ENCODE measurements at regions not wholly inside any gene's neighbourhood (a gene's known extent, or its start where the extent isn't known, plus 50 kb on each side); places are given as distances from the start of the nearest gene placed in this dataset.
"Not testable (repeated sequence)": the region's sequence is repeated elsewhere in the genome, so short reads cannot be mapped to it uniquely, and the experiment has no call there.

DNA sequence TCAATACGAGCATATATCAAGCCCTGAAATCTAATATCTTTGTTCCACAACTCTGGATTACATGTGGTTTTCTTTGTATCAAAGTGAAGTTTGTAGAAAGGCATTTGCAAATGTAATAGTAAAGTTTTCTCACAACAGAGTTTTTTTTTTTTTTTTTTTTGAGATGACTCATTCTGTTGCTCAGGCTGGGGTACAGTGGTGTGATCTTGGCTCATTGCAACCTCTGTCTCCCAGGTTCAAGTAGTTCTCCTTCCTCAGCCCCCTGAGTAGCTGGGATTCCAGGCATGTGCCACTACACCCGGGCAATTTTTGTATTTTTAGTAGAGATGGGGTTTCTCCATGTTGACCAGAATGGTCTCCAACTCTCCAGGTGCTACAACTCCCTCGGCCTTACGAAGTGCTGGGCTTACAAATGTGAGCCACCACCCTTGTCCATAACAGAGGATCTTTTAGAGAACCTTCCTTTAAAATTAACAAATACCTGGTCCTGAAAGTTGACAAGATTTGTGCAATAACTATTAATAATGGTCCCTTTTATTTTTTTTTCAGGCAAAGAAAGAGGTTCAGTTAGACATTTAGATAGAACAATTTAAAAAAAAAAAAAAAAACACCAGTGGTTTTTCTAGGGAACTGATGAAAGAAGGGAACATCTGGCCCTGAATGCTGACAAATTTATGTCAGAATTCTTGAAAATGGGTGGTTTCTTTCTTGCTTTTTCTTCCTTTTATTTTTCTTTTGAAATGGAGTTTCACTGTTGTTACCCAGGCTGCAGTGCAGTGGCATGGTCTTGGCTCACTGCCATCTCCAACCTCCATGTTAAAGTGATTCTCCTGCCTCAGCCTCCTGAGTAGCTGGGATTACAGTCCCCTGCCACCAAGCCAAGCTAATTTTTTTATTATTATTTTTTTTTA, 278.5 kb downstream of the RPS4Y2 start:
- H3K9me3 ChIP-seq (ENCODE audit: insufficient read depth, low read depth, low read length), result peaks cover 31% of the 10 kb centered on the region; the same call in 1 of the 2 replicates
- H3K4me1 ChIP-seq (ENCODE audit: insufficient read depth, low read length), result no peaks in the 10 kb centered on the region
- H3K4me3 ChIP-seq (ENCODE audit: low read length), result no peak overlapping the region
- H3K27ac ChIP-seq (ENCODE audit: low read depth, low read length), result no peak overlapping the region
- 73% methylated on average over 2 of the region's 4 CpGs for WGBS
- no peaks in the 10 kb centered on the region for H3K27me3 ChIP-seq (ENCODE audit: insufficient read depth, low read length)
- H3K9ac ChIP-seq (ENCODE audit: low read depth, low read length), result no peak overlapping the region
- no peaks in the 10 kb centered on the region for H3K36me3 ChIP-seq (ENCODE audit: insufficient read depth, low read length)

DNA sequence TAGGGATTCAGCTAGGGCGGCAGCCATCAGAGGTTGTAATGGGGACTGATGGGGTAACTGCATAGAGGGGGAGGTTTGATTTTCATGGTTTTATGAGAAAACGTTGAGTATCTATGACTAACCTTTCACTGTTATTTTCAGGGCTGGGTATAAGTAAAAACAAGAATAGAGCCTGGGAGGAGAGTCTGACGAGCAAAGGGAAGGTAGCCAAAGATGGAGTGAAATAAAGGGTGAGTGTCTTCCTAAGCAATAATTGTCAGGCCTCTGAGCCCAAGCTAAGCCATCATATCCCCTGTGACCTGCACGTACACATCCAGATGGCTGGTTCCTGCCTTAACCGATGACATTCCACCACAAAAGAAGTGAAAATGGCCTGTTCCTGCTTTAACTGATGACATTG, 281.5 kb downstream of the RPS4Y2 start:
- peaks cover 20% of the 10 kb centered on the region; the same call in 1 of the 2 replicates for H3K9me3 ChIP-seq (ENCODE audit: insufficient read depth, low read depth, low read length)
- H3K4me3 ChIP-seq (ENCODE audit: low read length); H3K36me3 ChIP-seq (ENCODE audit: insufficient read depth, low read length); H3K27ac ChIP-seq (ENCODE audit: low read depth, low read length); H3K9ac ChIP-seq (ENCODE audit: low read depth, low read length); H3K4me1 ChIP-seq (ENCODE audit: insufficient read depth, low read length); H3K27me3 ChIP-seq (ENCODE audit: insufficient read depth, low read length): not testable (repeated sequence)
- 73% methylated on average over 5 of the region's 5 CpGs for WGBS

DNA sequence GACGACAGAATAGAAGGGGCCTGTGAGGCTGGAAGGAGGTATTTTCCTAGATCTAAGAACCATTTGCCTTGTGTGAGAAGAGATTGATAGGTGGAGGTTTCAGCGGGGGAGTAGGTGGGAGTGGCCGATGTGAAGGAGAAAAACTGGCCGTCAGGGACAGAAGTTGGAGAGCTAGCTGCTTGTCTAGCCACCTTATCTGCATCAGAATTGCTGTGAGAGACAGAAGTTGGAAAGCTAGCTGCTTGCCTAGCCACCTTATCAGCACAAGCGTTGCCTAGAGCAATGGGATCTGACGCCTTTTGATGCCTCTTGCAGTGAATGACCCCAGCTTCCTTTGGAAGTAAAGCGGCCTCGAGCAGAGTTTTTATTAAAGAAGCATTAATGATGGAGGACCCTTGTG, 283.9 kb downstream of the RPS4Y2 start:
- no peak overlapping the region for H3K9ac ChIP-seq (ENCODE audit: low read depth, low read length)
- H3K36me3 ChIP-seq (ENCODE audit: insufficient read depth, low read length), result no peaks in the 10 kb centered on the region
- H3K27me3 ChIP-seq (ENCODE audit: insufficient read depth, low read length), result no peaks in the 10 kb centered on the region
- no peaks in the 10 kb centered on the region for H3K4me1 ChIP-seq (ENCODE audit: insufficient read depth, low read length)
- peaks cover 15% of the 10 kb centered on the region; the same call in 1 of the 2 replicates for H3K9me3 ChIP-seq (ENCODE audit: insufficient read depth, low read depth, low read length)
- no peak overlapping the region for H3K4me3 ChIP-seq (ENCODE audit: low read length)
- no peak overlapping the region for H3K27ac ChIP-seq (ENCODE audit: low read depth, low read length)
- 98% methylated on average over 8 of the region's 8 CpGs for WGBS

DNA sequence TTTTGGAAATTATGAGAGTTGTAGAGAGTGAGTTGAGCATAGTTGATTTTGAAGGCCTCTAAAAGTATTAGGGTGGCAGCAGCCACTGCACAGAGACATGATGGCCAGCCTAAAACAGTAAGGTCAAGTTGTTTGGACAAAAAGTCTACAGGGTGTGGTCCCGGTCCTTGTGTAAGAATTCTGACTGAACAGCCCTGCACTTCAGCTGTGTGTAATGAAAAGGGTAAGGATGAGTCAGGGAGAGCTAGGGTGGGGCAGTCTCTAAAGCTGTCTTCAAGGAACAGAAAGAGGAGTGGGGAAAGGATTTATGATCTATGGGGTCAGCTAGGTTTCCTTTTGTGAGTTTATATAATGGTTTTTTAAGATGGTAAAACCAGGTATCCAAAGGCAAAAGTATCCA, 284.8 kb downstream of the RPS4Y2 start:
- not testable (repeated sequence) for H3K27me3 ChIP-seq (ENCODE audit: insufficient read depth, low read length); H3K4me3 ChIP-seq (ENCODE audit: low read length); H3K27ac ChIP-seq (ENCODE audit: low read depth, low read length); H3K4me1 ChIP-seq (ENCODE audit: insufficient read depth, low read length); H3K9ac ChIP-seq (ENCODE audit: low read depth, low read length); H3K36me3 ChIP-seq (ENCODE audit: insufficient read depth, low read length)
- peaks cover 11% of the 10 kb centered on the region; the same call in 1 of the 2 replicates for H3K9me3 ChIP-seq (ENCODE audit: insufficient read depth, low read depth, low read length)
- WGBS, result 89% methylated on average over 1 of the region's 1 CpG

DNA sequence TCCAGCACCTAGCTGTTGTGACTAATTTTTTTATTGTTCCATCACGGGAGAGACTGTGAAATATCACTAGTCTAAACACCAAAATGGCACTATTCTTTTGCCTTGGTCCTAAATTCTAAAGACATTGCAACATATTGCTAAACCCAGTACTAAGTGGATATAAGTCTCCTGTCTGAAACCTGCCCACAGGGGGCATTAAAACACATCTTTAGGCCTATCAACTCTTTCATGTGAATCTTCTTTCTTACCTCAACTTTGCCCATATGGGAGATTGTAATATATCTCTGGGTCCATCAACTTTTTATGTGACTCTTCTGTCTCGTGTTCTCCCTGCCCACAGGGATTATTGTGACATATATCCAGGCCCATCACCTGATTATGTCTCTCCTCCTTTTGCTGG, 317.2 kb downstream of the RPS4Y2 start:
- H3K4me1 ChIP-seq (ENCODE audit: insufficient read depth, low read length), result no peaks in the 10 kb centered on the region
- 67% methylated on average over 2 of the region's 2 CpGs for WGBS
- no peak overlapping the region for H3K27ac ChIP-seq (ENCODE audit: low read depth, low read length)
- H3K9ac ChIP-seq (ENCODE audit: low read depth, low read length), result no peak overlapping the region
- H3K36me3 ChIP-seq (ENCODE audit: insufficient read depth, low read length), result no peaks in the 10 kb centered on the region
- H3K9me3 ChIP-seq (ENCODE audit: insufficient read depth, low read depth, low read length), result peaks cover 43% of the 10 kb centered on the region; the same call in 1 of the 2 replicates
- H3K4me3 ChIP-seq (ENCODE audit: low read length), result no peak overlapping the region
- H3K27me3 ChIP-seq (ENCODE audit: insufficient read depth, low read length), result no peaks in the 10 kb centered on the region

DNA sequence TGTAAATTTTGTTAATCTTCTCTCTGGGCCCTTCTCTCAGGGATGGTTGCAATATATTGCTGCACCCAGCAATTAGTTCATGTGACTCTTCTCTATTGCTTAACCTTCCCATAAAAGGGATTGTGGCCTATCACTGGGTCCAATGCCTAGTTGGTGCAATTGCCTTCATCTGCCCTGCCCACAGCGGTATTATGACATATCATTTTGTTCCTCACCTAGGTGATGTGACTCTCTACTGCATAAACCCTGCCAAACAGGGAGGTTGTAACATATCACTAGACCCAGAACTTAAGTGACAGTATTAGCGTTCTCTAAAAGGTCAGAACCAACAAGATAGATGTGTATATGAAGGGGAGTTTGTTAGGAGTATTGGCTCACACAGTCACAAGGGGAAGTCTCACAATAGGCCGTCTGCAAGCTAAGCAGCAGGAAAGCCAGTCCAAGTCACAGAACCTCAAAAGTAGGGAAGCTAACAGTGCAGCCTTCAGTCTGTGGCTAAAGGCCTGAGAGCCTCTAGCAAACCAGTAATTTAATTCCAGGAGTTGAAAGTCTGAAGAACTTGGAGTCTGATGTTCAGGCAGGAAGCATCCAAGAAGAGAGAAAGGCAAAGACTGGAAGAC, 317.8 kb downstream of the RPS4Y2 start:
- no peak overlapping the region for H3K4me3 ChIP-seq (ENCODE audit: low read length)
- no peaks in the 10 kb centered on the region for H3K36me3 ChIP-seq (ENCODE audit: insufficient read depth, low read length)
- H3K9me3 ChIP-seq (ENCODE audit: insufficient read depth, low read depth, low read length), result peaks cover 46% of the 10 kb centered on the region; the same call in 1 of the 2 replicates
- H3K4me1 ChIP-seq (ENCODE audit: insufficient read depth, low read length), result no peaks in the 10 kb centered on the region
- no peaks in the 10 kb centered on the region for H3K27me3 ChIP-seq (ENCODE audit: insufficient read depth, low read length)
- no peak overlapping the region for H3K27ac ChIP-seq (ENCODE audit: low read depth, low read length)
- H3K9ac ChIP-seq (ENCODE audit: low read depth, low read length), result no peak overlapping the region
- 65% methylated on average over 3 of the region's 3 CpGs for WGBS

DNA sequence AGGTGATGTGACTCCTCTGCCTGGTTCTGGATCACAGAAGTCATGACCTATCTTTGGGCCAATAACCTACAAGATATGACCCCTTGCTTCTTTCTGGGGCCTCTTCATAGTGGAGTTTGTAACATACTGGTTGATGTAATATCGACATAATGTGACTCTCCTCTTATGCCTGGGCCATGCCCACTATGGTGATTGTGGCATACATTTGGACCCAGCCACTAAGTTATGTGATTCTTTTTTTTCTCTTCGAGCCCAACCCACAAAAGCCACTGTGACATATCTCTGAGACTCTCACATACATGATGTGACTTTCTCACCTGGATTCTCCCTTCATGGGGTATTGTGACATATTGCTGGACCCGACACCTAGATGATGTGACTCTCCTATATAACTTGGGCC, 319.8 kb downstream of the RPS4Y2 start:
- Histone ChIP-seq H3K9me3 (ENCODE audit: insufficient read depth, low read depth, low read length) (peaks cover 57% of the 10 kb centered on the region), H3K9ac (ENCODE audit: low read depth, low read length) (no peak overlapping the region), H3K4me3 (ENCODE audit: low read length) (no peak overlapping the region), H3K27ac (ENCODE audit: low read depth, low read length) (no peak overlapping the region), H3K4me1 (ENCODE audit: insufficient read depth, low read length) (no peaks in the 10 kb centered on the region), H3K27me3 (ENCODE audit: insufficient read depth, low read length) (no peaks in the 10 kb centered on the region), H3K36me3 (ENCODE audit: insufficient read depth, low read length) (no peaks in the 10 kb centered on the region)
- 55% methylated on average over 2 of the region's 3 CpGs for WGBS

DNA sequence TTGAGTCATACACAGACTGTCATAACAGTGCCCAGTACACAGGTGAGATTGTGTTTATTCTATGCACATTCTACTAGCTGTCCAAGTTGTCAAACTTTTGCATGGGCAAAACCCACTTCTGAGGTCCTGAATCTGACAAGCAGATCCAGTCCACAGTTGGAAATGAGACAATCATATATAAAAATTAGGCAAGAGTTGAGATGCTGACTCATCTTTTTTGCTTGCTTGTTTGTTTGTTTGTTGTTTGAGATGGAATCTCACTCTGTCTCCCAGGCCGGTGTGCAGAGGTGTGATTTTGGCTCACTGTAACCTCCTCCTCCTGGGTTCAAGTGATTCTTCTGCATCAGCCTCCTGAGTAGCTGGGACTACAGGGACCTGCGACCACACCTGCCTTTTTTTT, 323.8 kb downstream of the RPS4Y2 start:
- no peak overlapping the region for H3K9ac ChIP-seq (ENCODE audit: low read depth, low read length)
- no peaks in the 10 kb centered on the region for H3K36me3 ChIP-seq (ENCODE audit: insufficient read depth, low read length)
- H3K27ac ChIP-seq (ENCODE audit: low read depth, low read length), result no peak overlapping the region
- H3K4me1 ChIP-seq (ENCODE audit: insufficient read depth, low read length), result no peaks in the 10 kb centered on the region
- WGBS, result 89% methylated on average over 1 of the region's 2 CpGs
- no peaks in the 10 kb centered on the region for H3K27me3 ChIP-seq (ENCODE audit: insufficient read depth, low read length)
- H3K4me3 ChIP-seq (ENCODE audit: low read length), result no peak overlapping the region
- peaks cover 57% of the 10 kb centered on the region for H3K9me3 ChIP-seq (ENCODE audit: insufficient read depth, low read depth, low read length)

DNA sequence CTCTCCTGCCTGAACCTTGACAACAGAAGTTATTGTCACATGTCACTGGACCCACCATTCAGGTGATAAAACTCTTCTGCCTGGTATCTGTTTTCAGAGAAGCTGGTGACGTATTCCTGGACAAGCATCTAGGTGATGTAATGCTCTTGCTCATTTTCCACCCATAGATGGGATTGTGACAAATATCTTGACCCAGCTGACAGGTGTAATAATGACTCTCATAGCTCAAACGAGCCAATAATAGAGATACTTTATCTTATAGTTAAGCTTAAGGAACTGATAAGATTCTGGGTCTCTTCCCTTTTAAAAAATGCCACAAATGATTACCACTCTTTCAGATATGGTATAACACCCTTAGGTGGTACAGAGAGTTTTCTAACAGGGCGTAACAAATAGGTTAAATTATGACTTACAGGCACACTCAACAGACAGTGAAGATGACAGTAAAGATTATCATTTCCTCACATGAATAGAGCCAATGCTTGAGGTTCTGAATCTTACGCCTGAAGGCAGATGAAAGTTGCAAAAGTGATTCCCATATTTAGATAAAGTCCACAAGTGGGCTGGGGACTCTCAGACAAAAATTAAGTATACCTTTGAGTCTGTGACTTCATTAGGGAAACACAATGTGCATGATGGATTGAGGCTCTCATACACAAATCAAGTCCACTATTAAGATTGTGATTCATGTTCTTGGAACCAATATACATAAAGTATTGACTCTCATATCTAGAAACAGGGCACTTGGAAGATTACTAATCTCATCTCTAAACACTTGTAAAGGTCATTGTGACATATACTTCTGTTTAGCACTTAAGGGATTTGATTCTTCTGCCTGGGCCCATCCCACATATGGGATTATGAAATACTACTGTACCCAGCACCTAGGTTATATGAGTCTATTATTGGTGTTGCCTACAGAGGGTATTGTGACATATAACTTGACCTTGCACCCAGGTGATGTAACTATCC, 326.0 kb downstream of the RPS4Y2 start:
- Histone ChIP-seq H3K27me3 (ENCODE audit: insufficient read depth, low read length) (no peaks in the 10 kb centered on the region), H3K36me3 (ENCODE audit: insufficient read depth, low read length) (no peaks in the 10 kb centered on the region), H3K27ac (ENCODE audit: low read depth, low read length) (no peak overlapping the region), H3K9ac (ENCODE audit: low read depth, low read length) (no peak overlapping the region), H3K9me3 (ENCODE audit: insufficient read depth, low read depth, low read length) (peaks cover 53% of the 10 kb centered on the region), H3K4me3 (ENCODE audit: low read length) (no peak overlapping the region), H3K4me1 (ENCODE audit: insufficient read depth, low read length) (no peaks in the 10 kb centered on the region)
- WGBS, result 33% methylated on average over 1 of the region's 4 CpGs

DNA sequence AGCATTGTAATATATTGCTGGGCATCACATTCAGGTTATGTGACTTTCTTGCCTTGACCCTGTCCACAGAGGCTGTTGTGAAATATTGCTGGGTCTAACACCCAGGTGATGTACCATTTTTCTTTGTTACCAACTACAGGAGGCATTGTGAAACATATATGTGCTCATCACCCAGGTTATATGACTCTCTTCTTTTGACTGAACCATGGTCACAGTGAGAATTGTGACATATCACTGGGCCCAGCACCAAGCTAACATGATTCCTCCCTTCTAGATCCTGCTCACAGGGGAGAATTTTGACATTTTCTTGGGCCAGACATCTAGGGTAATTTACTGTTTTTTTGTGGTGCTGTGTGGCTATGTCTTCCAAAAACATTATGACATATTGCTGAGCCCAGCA, 326.7 kb downstream of the RPS4Y2 start:
- H3K9ac ChIP-seq (ENCODE audit: low read depth, low read length), result no peak overlapping the region
- H3K4me3 ChIP-seq (ENCODE audit: low read length), result no peak overlapping the region
- peaks cover 53% of the 10 kb centered on the region for H3K9me3 ChIP-seq (ENCODE audit: insufficient read depth, low read depth, low read length)
- no peaks in the 10 kb centered on the region for H3K27me3 ChIP-seq (ENCODE audit: insufficient read depth, low read length)
- no peaks in the 10 kb centered on the region for H3K4me1 ChIP-seq (ENCODE audit: insufficient read depth, low read length)
- no peak overlapping the region for H3K27ac ChIP-seq (ENCODE audit: low read depth, low read length)
- H3K36me3 ChIP-seq (ENCODE audit: insufficient read depth, low read length), result no peaks in the 10 kb centered on the region

DNA sequence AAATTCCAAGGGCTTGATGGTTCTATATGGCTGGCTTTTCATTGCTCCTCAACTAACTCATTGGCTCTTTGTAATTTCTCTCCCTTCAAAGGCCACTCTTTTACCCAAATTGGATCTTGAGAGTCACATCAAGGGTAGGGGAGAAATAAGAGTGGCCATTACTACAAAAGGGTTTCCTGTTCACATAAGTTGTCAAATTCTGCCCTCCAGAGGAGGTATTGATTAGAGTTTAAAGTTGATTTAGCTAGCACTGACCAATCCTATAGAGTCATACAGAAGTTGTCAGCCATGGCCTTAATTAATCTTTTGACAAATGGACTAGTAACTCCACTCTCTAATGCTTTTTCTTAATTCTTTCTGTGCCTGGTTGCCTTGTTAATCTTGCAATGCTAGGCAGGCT, 336.0 kb downstream of the RPS4Y2 start:
- no peaks in the 10 kb centered on the region for H3K36me3 ChIP-seq (ENCODE audit: insufficient read depth, low read length)
- no peak overlapping the region for H3K9ac ChIP-seq (ENCODE audit: low read depth, low read length)
- H3K9me3 ChIP-seq (ENCODE audit: insufficient read depth, low read depth, low read length), result peaks cover 34% of the 10 kb centered on the region
- H3K4me1 ChIP-seq (ENCODE audit: insufficient read depth, low read length), result no peaks in the 10 kb centered on the region
- no peaks in the 10 kb centered on the region for H3K27me3 ChIP-seq (ENCODE audit: insufficient read depth, low read length)
- H3K27ac ChIP-seq (ENCODE audit: low read depth, low read length), result no peak overlapping the region
- no peak overlapping the region for H3K4me3 ChIP-seq (ENCODE audit: low read length)
